ENCODE measurements at regions not wholly inside any gene's neighbourhood (a gene's known extent, or its start where the extent isn't known, plus 50 kb on each side); places are given as distances from the start of the nearest gene placed in this dataset.

- TF ChIP-seq CTCF (IDR thresholded peaks at IDR 0.05; ENCODE audit: low read length) (no peak), EZH2 (optimal IDR thresholded peaks at IDR 0.05; ENCODE audit: low read depth, low read length) (no peak), EZH2phosphoT487 (IDR thresholded peaks at IDR 0.05; ENCODE audit: low read length) (no peak)
Observed at GRCh38 chr5:173689737-173690360, 73.4 kb upstream of the BOD1 start.
